NCI-H460 (cell line): ENCODE measurements at regions not wholly inside any gene's neighbourhood (a gene's known extent, or its start where the extent isn't known, plus 50 kb on each side); places are given as distances from the start of the nearest gene placed in this dataset.
"Not testable (repeated sequence)": the region's sequence is repeated elsewhere in the genome, so short reads cannot be mapped to it uniquely, and the experiment has no call there.

Source experiments
- DNase-seq: peaks from one replicate; pipeline ENCODE4 v3.0.0-alpha.2; 2016; ENCODE audit warnings: low read depth; ENCODE audit errors: extremely low read depth

- no peak for DNase-seq
Observed at GRCh38 chr1:197850918-197851317, 51.5 kb upstream of the C1orf53 start.

GRCh38 chr1:197850042-197850441 lies 52.4 kb upstream of the C1orf53 start:
- no peak for DNase-seq

- DNase-seq = no peak
Observed at GRCh38 chr1:197848350-197848749, 54.1 kb upstream of the C1orf53 start.

- DNase-seq = no peak
Observed at GRCh38 chr1:197845886-197846285, 56.5 kb upstream of the C1orf53 start.

GRCh38 chr1:197844651-197845050 lies 57.8 kb upstream of the C1orf53 start:
- no peak for DNase-seq

GRCh38 chr1:197843401-197843800 lies 59.0 kb upstream of the C1orf53 start:
- DNase-seq = no peak

- DNase-seq = no peak
Observed at GRCh38 chr1:197842646-197843045, 59.8 kb upstream of the C1orf53 start.

- DNase-seq = no peak
Observed at GRCh38 chr1:197841883-197842553, 60.4 kb upstream of the C1orf53 start.

GRCh38 chr1:197841158-197841557 lies 61.3 kb upstream of the C1orf53 start:
- DNase-seq = no peak

- DNase-seq = not testable (repeated sequence)
Observed at GRCh38 chr1:197839786-197840185, 62.6 kb upstream of the C1orf53 start.

GRCh38 chr1:197838836-197839235 lies 63.6 kb upstream of the DENND1B start:
- DNase-seq = peak; percentile 14

GRCh38 chr1:197837911-197838310 lies 62.6 kb upstream of the DENND1B start:
- DNase-seq = no peak

GRCh38 chr1:197836356-197836755 lies 61.1 kb upstream of the DENND1B start:
- DNase-seq = not testable (repeated sequence)

GRCh38 chr1:197829011-197829410 lies 53.7 kb upstream of the DENND1B start:
- not testable (repeated sequence) for DNase-seq

- no peak for DNase-seq
Observed at GRCh38 chr1:197825541-197825940, 50.3 kb upstream of the DENND1B start.
